AG08395 (cell line): ENCODE measurements at regions not wholly inside any gene's neighbourhood (a gene's known extent, or its start where the extent isn't known, plus 50 kb on each side); places are given as distances from the start of the nearest gene placed in this dataset.
"Not testable (repeated sequence)": the region's sequence is repeated elsewhere in the genome, so short reads cannot be mapped to it uniquely, and the experiment has no call there.

Source experiments
- DNase-seq: peaks from one replicate; pipeline ENCODE4 v3.0.0; 2012; ENCODE audit warnings: mixed read lengths, low spot score

GRCh38 chr4:92012899-92013867, 290.6 kb upstream of the GRID2 start:
- no peak for DNase-seq

GRCh38 chr4:92014067-92014466, 289.7 kb upstream of the GRID2 start:
- DNase-seq, result no peak

- no peak for DNase-seq
These were observed 282.6 kb upstream of the GRID2 start for GRCh38 chr4:92021203-92021602.

- no peak for DNase-seq
These were observed 282.0 kb upstream of the GRID2 start for GRCh38 chr4:92021788-92022187.

- DNase-seq, result not testable (repeated sequence)
These were observed 274.9 kb upstream of the GRID2 start for GRCh38 chr4:92028830-92029229.

GRCh38 chr4:92031825-92032224, 271.9 kb upstream of the GRID2 start:
- no peak for DNase-seq

GRCh38 chr4:92035666-92036065, 268.1 kb upstream of the GRID2 start:
- DNase-seq, result no peak

- no peak for DNase-seq
These were observed 258.0 kb upstream of the GRID2 start for GRCh38 chr4:92045718-92046117.

GRCh38 chr4:92047209-92047875, 256.4 kb upstream of the GRID2 start:
- no peak for DNase-seq

GRCh38 chr4:92050875-92051274, 252.9 kb upstream of the GRID2 start:
- DNase-seq, result no peak

- DNase-seq, result no peak
These were observed 244.2 kb upstream of the GRID2 start for GRCh38 chr4:92059615-92060014.

GRCh38 chr4:92060333-92060732, 243.4 kb upstream of the GRID2 start:
- no peak for DNase-seq

GRCh38 chr4:92064574-92064973, 239.2 kb upstream of the GRID2 start:
- no peak for DNase-seq

- no peak for DNase-seq
These were observed 237.3 kb upstream of the GRID2 start for GRCh38 chr4:92066485-92066884.

- no peak for DNase-seq
These were observed 232.2 kb upstream of the GRID2 start for GRCh38 chr4:92071587-92071986.

- no peak for DNase-seq
These were observed 228.9 kb upstream of the GRID2 start for GRCh38 chr4:92074839-92075238.

- no peak for DNase-seq
These were observed 212.9 kb upstream of the GRID2 start for GRCh38 chr4:92090887-92091286.

- no peak for DNase-seq
These were observed 212.4 kb upstream of the GRID2 start for GRCh38 chr4:92091335-92091734.

- DNase-seq, result no peak
These were observed 203.9 kb upstream of the GRID2 start for GRCh38 chr4:92099861-92100260.

- no peak for DNase-seq
These were observed 202.8 kb upstream of the GRID2 start for GRCh38 chr4:92100975-92101374.

- DNase-seq, result no peak
These were observed 202.0 kb upstream of the GRID2 start for GRCh38 chr4:92101737-92102172.

- no peak for DNase-seq
These were observed 199.3 kb upstream of the GRID2 start for GRCh38 chr4:92104506-92104905.

GRCh38 chr4:92106816-92107215, 196.9 kb upstream of the GRID2 start:
- DNase-seq, result no peak
